OCI-LY7 (cell line): ENCODE measurements at regions not wholly inside any gene's neighbourhood (a gene's known extent, or its start where the extent isn't known, plus 50 kb on each side); places are given as distances from the start of the nearest gene placed in this dataset.

Experiments used
- BruUV-seq: library from RNA; stranded (reverse); fragments of 400-500 nt; replicated peaks from 2 replicates; lab custom pipeline; 2021; lab: Mats Ljungman, UMichigan
- CTCF ChIA-PET: fragments of 300-600 bp; sonication (Branson Sonifier 250); formaldehyde crosslinking; loops from one replicate; lab custom pipeline; 2022; ENCODE audit warnings: antibody characterized with exemption; ENCODE audit not compliant: unreplicated experiment; lab: Charles Lee
- POLR2A ChIA-PET: fragments of 300-600 bp; sonication (Branson Sonifier 250); formaldehyde crosslinking; loops from one replicate; lab custom pipeline; 2022; ENCODE audit warnings: antibody characterized with exemption; lab: Charles Lee
- DNase-seq: peaks from one replicate; pipeline ENCODE4 v3.0.0-alpha.2; 2015; ENCODE audit warnings: low spot score
- H2AFZ ChIP-seq: fragments of 200-600 bp; sonication (generic), shearing (Covaris generic); 2 replicates; pipeline ENCODE4 v1.6.1; 2014; ENCODE audit warnings: mild to moderate bottlenecking, antibody characterized with exemption, low read length, moderate library complexity
- H3K27ac ChIP-seq: fragments of 200-600 bp; sonication (generic); 2 replicates; pipeline ENCODE4 v1.5.1; 2014; ENCODE audit warnings: mixed run types, low read depth, mild to moderate bottlenecking, moderate library complexity, low read length, inconsistent platforms; ENCODE audit not compliant: poor library complexity, severe bottlenecking
- H3K36me3 ChIP-seq: fragments of 200-600 bp; sonication (generic); 2 replicates; pipeline ENCODE4 v1.6.1; 2014; ENCODE audit warnings: mild to moderate bottlenecking, antibody characterized with exemption, low read length, moderate library complexity, mixed read lengths; ENCODE audit not compliant: insufficient read depth
- H3K4me1 ChIP-seq: fragments of 200-600 bp; sonication (generic); 2 replicates; pipeline ENCODE4 v1.5.1; 2014; ENCODE audit warnings: mild to moderate bottlenecking, low read length; ENCODE audit not compliant: insufficient read depth, poor library complexity, severe bottlenecking
- H3K4me2 ChIP-seq: fragments of 200-600 bp; sonication (generic); 2 replicates; pipeline ENCODE4 v1.6.1; 2014; ENCODE audit warnings: mild to moderate bottlenecking, low read length
- H3K4me3 ChIP-seq: fragments of 200-600 bp; sonication (generic); 2 replicates; pipeline ENCODE4 v1.5.1; 2014; ENCODE audit warnings: mild to moderate bottlenecking, low read depth, low read length; ENCODE audit not compliant: poor library complexity, severe bottlenecking
- H3K79me2 ChIP-seq: fragments of 200-600 bp; sonication (generic); 2 replicates; pipeline ENCODE4 v1.6.1; 2016; ENCODE audit warnings: low read depth, mild to moderate bottlenecking, low read length, moderate library complexity, mixed read lengths; ENCODE audit not compliant: insufficient read depth
- H3K9me2 ChIP-seq: fragments of 200-600 bp; sonication (generic); 2 replicates; pipeline ENCODE4 v1.6.1; 2016; ENCODE audit warnings: mild to moderate bottlenecking, low read length, mixed read lengths; ENCODE audit not compliant: insufficient read depth
- H3K9me3 ChIP-seq: fragments of 200-600 bp; sonication (generic); 2 replicates; pipeline ENCODE4 v1.6.1; 2014; ENCODE audit warnings: mild to moderate bottlenecking, mixed run types, low read length, mixed read lengths
- H4K20me1 ChIP-seq: fragments of 200-600 bp; sonication (generic); 2 replicates; pipeline ENCODE4 v1.6.1; 2014; ENCODE audit warnings: mild to moderate bottlenecking, antibody characterized with exemption, low read length, moderate library complexity, mixed read lengths; ENCODE audit not compliant: insufficient read depth
- CTCF ChIP-seq: fragments of 200-600 bp; sonication (generic); conservative IDR thresholded peaks from 2 replicates; pipeline ENCODE4 v1.5.1; 2014; ENCODE audit warnings: mild to moderate bottlenecking, antibody characterized with exemption, low read length, moderate library complexity, mixed read lengths
- EZH2phosphoT487 ChIP-seq: fragments of 200-600 bp; sonication (generic); IDR thresholded peaks from 2 replicates; pipeline ENCODE4 v1.6.1; 2018; ENCODE audit warnings: low read depth, borderline replicate concordance, mild to moderate bottlenecking, mixed run types, antibody characterized with exemption, low read length, moderate library complexity, mixed read lengths
- intact Hi-C: fragments of 100-400 bp; cut with micrococcal nuclease; formaldehyde crosslinking; loops from one replicate; pipeline ENCODE4 v1.10.0; 2022; ENCODE audit not compliant: unreplicated experiment

GRCh38 chrX:96576368-96576767 is 108.3 kb upstream of the DIAPH2 start:
- BruUV-seq = no TSS peak
- ChIA-PET CTCF (no interaction called here), POLR2A (interaction anchor here (0.6 kb wide), 1 partner anchor 66 kb away, joined by 3 read pairs; no protein-coding TSS in a partner anchor)
- no peaks in the 10 kb centered on the region for H3K36me3 ChIP-seq
- H3K9me3 ChIP-seq = no peaks in the 10 kb centered on the region
- no peak overlapping the region for H2AFZ ChIP-seq
- TF ChIP-seq CTCF (no peak), EZH2phosphoT487 (no peak)
- no peaks in the 10 kb centered on the region for H4K20me1 ChIP-seq
- no peak overlapping the region for H3K27ac ChIP-seq
- H3K79me2 ChIP-seq = no peaks in the 10 kb centered on the region
- no peak for DNase-seq
- H3K9me2 ChIP-seq = no peaks in the 10 kb centered on the region
- H3K4me3 ChIP-seq = no peak overlapping the region
- intact Hi-C loops = no loop called here
- no peak overlapping the region for H3K4me2 ChIP-seq
- H3K4me1 ChIP-seq = no peaks in the 10 kb centered on the region

DNA sequence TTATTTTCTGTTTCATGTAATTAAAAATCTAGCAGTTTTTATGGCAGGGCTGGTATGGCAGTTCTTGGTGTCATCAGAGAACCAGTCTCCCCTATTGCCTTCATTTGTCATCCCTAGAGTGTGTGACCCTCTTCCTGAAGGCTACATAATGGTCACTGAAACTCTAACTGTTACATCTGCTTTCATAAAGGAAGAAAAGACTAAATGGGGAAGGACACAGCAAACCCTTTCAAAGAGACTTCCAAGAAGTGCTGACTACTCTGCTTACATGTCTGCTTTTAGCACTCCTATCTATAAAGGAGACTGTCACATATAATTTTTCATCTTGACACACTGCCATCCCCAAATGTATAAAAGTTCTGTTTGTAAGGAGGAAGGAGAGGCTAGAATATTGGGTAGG is 105.9 kb upstream of the DIAPH2 start:
- H3K27ac ChIP-seq = no peak overlapping the region
- H3K4me2 ChIP-seq = no peak overlapping the region
- no peaks in the 10 kb centered on the region for H4K20me1 ChIP-seq
- H3K9me2 ChIP-seq = no peaks in the 10 kb centered on the region
- DNase-seq = no peak
- POLR2A ChIA-PET = no interaction called here
- no peaks in the 10 kb centered on the region for H3K9me3 ChIP-seq
- no TSS peak for BruUV-seq
- H3K4me1 ChIP-seq = no peaks in the 10 kb centered on the region
- no peaks in the 10 kb centered on the region for H3K79me2 ChIP-seq
- TF ChIP-seq EZH2phosphoT487 = no peak
- no peak for TF ChIP-seq CTCF
- H3K4me3 ChIP-seq = no peak overlapping the region
- CTCF ChIA-PET = no interaction called here
- no peaks in the 10 kb centered on the region for H3K36me3 ChIP-seq
- intact Hi-C loops = no loop called here
- H2AFZ ChIP-seq = no peak overlapping the region

GRCh38 chrX:96579252-96579651 is 105.4 kb upstream of the DIAPH2 start:
- Histone ChIP-seq H3K9me2 (no peaks in the 10 kb centered on the region), H2AFZ (no peak overlapping the region), H3K4me3 (no peak overlapping the region), H4K20me1 (no peaks in the 10 kb centered on the region), H3K36me3 (no peaks in the 10 kb centered on the region), H3K27ac (no peak overlapping the region), H3K4me1 (no peaks in the 10 kb centered on the region), H3K4me2 (no peak overlapping the region), H3K79me2 (no peaks in the 10 kb centered on the region), H3K9me3 (no peaks in the 10 kb centered on the region)
- no TSS peak for BruUV-seq
- ChIA-PET CTCF (no interaction called here), POLR2A (no interaction called here)
- DNase-seq = no peak
- intact Hi-C loops = no loop called here
- TF ChIP-seq CTCF (no peak), EZH2phosphoT487 (no peak)
